ENCODE measurements at regions not wholly inside any gene's neighbourhood (a gene's known extent, or its start where the extent isn't known, plus 50 kb on each side); places are given as distances from the start of the nearest gene placed in this dataset.
A peak's percentile ranks its signal among the peaks of the same experiment; 100 is the strongest.

GRCh38 chr4:138037696-138038095, 204.5 kb downstream of the SLC7A11 start:
- Histone ChIP-seq H3K27ac (ENCODE audit: low read depth in 1 of 2, low read length in 2 of 2) (no peak overlapping the region), H3K36me3 (ENCODE audit: control insufficient read depth in 4 of 4, insufficient read depth in 3 of 4, low read depth in 1 of 4, low read length in 3 of 4) (no peaks in the 10 kb centered on the region), H3K9ac (ENCODE audit: low read depth in 1 of 2, low read length in 2 of 2) (no peak overlapping the region), H3K27me3 (ENCODE audit: control insufficient read depth in 4 of 4, insufficient read depth in 4 of 4, low read length in 3 of 4) (no peaks in the 10 kb centered on the region), H3K4me3 (ENCODE audit: low read depth in 1 of 3, low read length in 3 of 3) (no peak overlapping the region), H3K9me3 (ENCODE audit: control insufficient read depth in 4 of 4, low read length in 3 of 4) (no peaks in the 10 kb centered on the region), H3K4me1 (ENCODE audit: control insufficient read depth in 4 of 4, insufficient read depth in 4 of 4, low read length in 3 of 4) (no peaks in the 10 kb centered on the region)
- DNase-seq (ENCODE audit: low spot score), result no peak
- 64% methylated on average over 3 of the region's 3 CpGs for WGBS
- TF ChIP-seq, protein P1, sequence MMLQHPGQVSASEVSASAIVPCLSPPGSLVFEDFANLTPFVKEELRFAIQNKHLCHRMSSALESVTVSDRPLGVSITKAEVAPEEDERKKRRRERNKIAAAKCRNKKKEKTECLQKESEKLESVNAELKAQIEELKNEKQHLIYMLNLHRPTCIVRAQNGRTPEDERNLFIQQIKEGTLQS (IDR thresholded peaks at IDR 0.05), result no peak
- TF ChIP-seq, protein P2, sequence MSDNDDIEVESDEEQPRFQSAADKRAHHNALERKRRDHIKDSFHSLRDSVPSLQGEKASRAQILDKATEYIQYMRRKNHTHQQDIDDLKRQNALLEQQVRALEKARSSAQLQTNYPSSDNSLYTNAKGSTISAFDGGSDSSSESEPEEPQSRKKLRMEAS (IDR thresholded peaks at IDR 0.05), result no peak
- TF ChIP-seq GABPA (IDR thresholded peaks at IDR 0.05 in 1 of 2, conservative IDR thresholded peaks at IDR 0.05 in 1 of 2) (no peak), HNF4G (IDR thresholded peaks at IDR 0.05) (no peak), HNF4A (conservative IDR thresholded peaks at IDR 0.05) (no peak), RAD21 (IDR thresholded peaks at IDR 0.05) (no peak), TAF1 (conservative IDR thresholded peaks at IDR 0.05) (no peak), RXRA (IDR thresholded peaks at IDR 0.05) (no peak), SP1 (IDR thresholded peaks at IDR 0.05) (no peak), JUND (IDR thresholded peaks at IDR 0.05) (no peak), YY1 (IDR thresholded peaks at IDR 0.05) (no peak)
- TF ChIP-seq, protein P3, sequence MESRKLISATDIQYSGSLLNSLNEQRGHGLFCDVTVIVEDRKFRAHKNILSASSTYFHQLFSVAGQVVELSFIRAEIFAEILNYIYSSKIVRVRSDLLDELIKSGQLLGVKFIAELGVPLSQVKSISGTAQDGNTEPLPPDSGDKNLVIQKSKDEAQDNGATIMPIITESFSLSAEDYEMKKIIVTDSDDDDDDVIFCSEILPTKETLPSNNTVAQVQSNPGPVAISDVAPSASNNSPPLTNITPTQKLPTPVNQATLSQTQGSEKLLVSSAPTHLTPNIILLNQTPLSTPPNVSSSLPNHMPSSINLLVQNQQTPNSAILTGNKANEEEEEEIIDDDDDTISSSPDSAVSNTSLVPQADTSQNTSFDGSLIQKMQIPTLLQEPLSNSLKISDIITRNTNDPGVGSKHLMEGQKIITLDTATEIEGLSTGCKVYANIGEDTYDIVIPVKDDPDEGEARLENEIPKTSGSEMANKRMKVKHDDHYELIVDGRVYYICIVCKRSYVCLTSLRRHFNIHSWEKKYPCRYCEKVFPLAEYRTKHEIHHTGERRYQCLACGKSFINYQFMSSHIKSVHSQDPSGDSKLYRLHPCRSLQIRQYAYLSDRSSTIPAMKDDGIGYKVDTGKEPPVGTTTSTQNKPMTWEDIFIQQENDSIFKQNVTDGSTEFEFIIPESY (IDR thresholded peaks at IDR 0.05), result no peak

DNA sequence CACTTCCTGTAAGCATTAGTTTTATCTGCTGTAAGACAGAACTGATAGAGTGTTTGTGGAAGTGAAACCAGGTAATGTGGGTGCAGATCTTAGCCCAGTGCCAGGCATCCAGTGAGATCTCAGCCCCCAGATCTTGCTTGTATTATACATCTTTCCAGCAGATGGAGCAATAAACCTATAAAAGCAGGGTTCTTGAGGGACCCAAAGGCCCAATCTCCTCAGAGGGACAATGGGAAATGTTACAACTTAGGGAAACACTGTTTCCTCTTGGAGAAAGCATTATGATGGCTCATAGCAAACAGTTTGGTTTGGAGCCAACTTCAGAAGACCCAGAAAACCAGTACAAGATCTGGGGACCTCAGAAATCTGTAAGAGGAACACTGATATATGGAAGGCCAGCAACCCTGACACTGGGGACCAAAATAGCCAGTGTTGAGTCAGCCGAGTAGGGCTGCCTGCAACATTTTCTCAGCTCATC, 206.3 kb downstream of the SLC7A11 start:
- whole genome bisulfite sequencing, result 68% methylated on average over 1 of the region's 1 CpG
- no peak overlapping the region for H3K9ac ChIP-seq (ENCODE audit: low read depth in 1 of 2, low read length in 2 of 2)

More for the DNA sequence above, 206.3 kb downstream of the SLC7A11 start:
- Histone ChIP-seq H3K4me3 (ENCODE audit: low read depth in 1 of 3, low read length in 3 of 3) (no peak overlapping the region), H3K36me3 (ENCODE audit: control insufficient read depth in 4 of 4, insufficient read depth in 3 of 4, low read depth in 1 of 4, low read length in 3 of 4) (no peaks in the 10 kb centered on the region), H3K27me3 (ENCODE audit: control insufficient read depth in 4 of 4, insufficient read depth in 4 of 4, low read length in 3 of 4) (no peaks in the 10 kb centered on the region), H3K9me3 (ENCODE audit: control insufficient read depth in 4 of 4, low read length in 3 of 4) (no peaks in the 10 kb centered on the region), H3K4me1 (ENCODE audit: control insufficient read depth in 4 of 4, insufficient read depth in 4 of 4, low read length in 3 of 4) (peaks cover 0 to 7% (median 2%) of the 10 kb centered on the region in 4 donors), H3K27ac (ENCODE audit: low read depth in 1 of 2, low read length in 2 of 2) (no peak overlapping the region)
- TF ChIP-seq FOXA1 (IDR thresholded peaks at IDR 0.05) (no peak), RAD21 (IDR thresholded peaks at IDR 0.05) (peak; percentile 83 to 89), CTCF (IDR thresholded peaks at IDR 0.05; ENCODE audit: low read depth, low read length, missing input control) (peak; percentile 62), HNF4G (IDR thresholded peaks at IDR 0.05) (no peak), EGR1 (IDR thresholded peaks at IDR 0.05; ENCODE audit: low read depth in 2 of 2) (no peak)
- no peak for DNase-seq (ENCODE audit: low spot score)

Measured in liver (tissue), 8 donors.